T-helper 9 cell (primary cell): ENCODE measurements at regions not wholly inside any gene's neighbourhood (a gene's known extent, or its start where the extent isn't known, plus 50 kb on each side); places are given as distances from the start of the nearest gene placed in this dataset.

Experiments used
- DNase-seq: peaks from one replicate; pipeline ENCODE4 v3.0.0-alpha.2; 2020

DNA sequence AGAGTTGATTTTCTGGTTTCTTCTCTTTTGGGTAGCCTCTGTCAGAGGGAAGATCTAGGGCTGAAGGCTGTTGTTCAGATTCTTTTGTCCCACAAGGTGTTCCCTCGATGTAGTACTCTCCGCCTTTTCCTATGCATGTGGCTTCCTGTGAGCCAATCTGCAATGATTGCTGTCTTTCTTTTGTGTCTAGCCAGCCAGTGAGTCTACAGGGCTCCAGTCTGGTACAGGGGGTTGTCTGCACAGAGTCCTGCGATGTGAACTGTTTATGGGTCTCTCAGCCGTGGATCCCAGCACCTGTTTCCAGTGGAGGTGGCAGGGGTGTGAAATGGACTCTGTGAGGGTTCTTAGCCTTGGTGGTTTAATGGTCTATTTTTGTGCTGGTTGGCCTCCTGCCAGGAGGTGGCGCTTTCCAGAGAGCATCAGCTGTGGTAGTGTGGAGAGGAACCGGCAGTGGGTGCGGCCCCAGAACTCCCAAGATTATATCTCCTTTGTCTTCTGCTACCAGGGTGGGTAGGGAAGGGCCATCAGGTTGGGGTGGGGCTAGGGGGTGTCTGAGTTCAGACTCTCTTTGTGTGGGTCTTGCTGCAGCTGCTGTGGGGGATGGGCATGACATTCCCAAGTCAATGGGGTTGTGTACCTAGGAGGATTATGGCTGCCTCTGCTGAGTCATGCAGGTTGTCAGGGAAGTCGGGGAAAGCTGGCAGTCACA lies 81.3 kb upstream of the C21orf91 start:
- DNase-seq: no peak

DNA sequence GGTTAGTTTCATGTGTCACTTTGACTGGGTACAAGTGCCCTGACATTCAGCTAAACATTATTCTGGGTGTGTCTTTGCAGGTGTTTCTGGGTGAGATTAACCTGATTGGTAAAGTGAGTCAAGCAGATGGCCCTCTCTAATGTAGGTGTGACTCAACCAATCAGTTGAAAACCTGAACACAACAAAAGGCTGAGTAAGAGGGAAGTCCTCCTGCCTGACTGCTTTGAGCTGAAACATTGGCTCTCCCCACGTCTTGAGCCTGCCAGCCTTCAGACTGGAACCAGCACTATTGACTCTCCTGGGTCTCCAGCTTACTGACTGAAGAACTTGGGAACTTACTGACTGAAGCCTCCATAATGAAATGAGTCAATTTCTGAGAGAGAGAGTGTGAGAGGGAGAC lies 70.0 kb upstream of the C21orf91 start:
- no peak for DNase-seq

GRCh38 chr21:17869115-17869514 lies 50.0 kb upstream of the C21orf91 start:
- DNase-seq: no peak
